ENCODE measurements at regions not wholly inside any gene's neighbourhood (a gene's known extent, or its start where the extent isn't known, plus 50 kb on each side); places are given as distances from the start of the nearest gene placed in this dataset.

DNA sequence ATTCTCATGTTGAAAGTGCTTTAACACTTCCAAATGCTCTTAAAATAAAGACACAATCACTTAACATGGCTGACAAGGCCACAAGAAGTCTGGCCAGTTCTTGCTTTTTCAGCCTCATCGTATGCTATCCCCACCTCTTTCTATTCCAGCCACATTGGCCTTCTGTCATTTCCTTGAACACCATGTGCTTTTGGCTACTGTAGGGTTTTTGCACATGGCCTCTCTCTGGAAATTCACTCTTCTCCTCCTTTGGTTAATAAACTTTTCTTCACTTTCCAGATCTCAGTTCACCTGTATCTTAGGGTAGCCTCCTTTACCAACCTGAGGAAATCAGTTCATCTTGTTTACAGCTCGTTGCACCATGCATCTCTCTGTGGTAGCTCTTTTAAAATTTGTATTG, 450.5 kb upstream of the MEX3C start:
- no peak for TF ChIP-seq FOXA1 (IDR thresholded peaks at IDR 0.05)
- TF ChIP-seq LEF1 (IDR thresholded peaks at IDR 0.05; ENCODE audit: borderline replicate concordance): no peak
- ChIA-PET POLR2A (no interaction called here), CTCF (no interaction called here)
- DNase-seq (ENCODE audit: extremely low spot score): no peak

DNA sequence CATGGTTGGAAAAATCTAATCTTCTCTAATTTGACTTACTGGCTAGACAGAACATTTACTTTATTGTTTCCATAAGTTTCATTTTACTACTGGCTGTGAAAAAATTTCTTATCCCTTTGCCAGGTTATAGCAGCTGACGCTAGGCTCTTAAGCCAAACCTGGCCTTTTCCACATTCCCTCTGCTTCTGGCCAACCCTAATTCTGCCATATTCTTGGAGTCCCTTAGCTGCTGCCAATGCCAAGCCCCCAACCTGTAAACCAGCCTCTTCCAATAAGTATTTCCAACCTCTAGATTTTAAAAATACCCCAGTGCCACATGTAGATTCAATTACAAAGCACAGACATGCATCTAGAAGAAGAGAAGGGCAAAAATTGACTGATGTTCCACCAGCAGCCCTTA, 452.3 kb upstream of the MEX3C start:
- ChIA-PET CTCF (no interaction called here), POLR2A (no interaction called here)
- DNase-seq (ENCODE audit: extremely low spot score): no peak
- no peak for TF ChIP-seq FOXA1 (IDR thresholded peaks at IDR 0.05)
- no peak for TF ChIP-seq TARDBP (IDR thresholded peaks at IDR 0.05)
- TF ChIP-seq ELF4 (IDR thresholded peaks at IDR 0.05): no peak
- no peak for TF ChIP-seq ZNF384 (IDR thresholded peaks at IDR 0.05)
- no peak for TF ChIP-seq FOXK2 (IDR thresholded peaks at IDR 0.05)
- no peak for TF ChIP-seq LEF1 (IDR thresholded peaks at IDR 0.05; ENCODE audit: borderline replicate concordance)
- TF ChIP-seq, protein P1, sequence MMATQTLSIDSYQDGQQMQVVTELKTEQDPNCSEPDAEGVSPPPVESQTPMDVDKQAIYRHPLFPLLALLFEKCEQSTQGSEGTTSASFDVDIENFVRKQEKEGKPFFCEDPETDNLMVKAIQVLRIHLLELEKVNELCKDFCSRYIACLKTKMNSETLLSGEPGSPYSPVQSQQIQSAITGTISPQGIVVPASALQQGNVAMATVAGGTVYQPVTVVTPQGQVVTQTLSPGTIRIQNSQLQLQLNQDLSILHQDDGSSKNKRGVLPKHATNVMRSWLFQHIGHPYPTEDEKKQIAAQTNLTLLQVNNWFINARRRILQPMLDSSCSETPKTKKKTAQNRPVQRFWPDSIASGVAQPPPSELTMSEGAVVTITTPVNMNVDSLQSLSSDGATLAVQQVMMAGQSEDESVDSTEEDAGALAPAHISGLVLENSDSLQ (IDR thresholded peaks at IDR 0.05): no peak
- no peak for TF ChIP-seq SP1 (IDR thresholded peaks at IDR 0.05)
- no peak for TF ChIP-seq SUZ12 (IDR thresholded peaks at IDR 0.05)
- no peak for TF ChIP-seq L3MBTL2 (conservative IDR thresholded peaks at IDR 0.05)
- no peak for TF ChIP-seq CTBP1 (IDR thresholded peaks at IDR 0.05; ENCODE audit: borderline replicate concordance)
- no peak for TF ChIP-seq ARNT (IDR thresholded peaks at IDR 0.05)
- no peak for TF ChIP-seq NFRKB (IDR thresholded peaks at IDR 0.05)

DNA sequence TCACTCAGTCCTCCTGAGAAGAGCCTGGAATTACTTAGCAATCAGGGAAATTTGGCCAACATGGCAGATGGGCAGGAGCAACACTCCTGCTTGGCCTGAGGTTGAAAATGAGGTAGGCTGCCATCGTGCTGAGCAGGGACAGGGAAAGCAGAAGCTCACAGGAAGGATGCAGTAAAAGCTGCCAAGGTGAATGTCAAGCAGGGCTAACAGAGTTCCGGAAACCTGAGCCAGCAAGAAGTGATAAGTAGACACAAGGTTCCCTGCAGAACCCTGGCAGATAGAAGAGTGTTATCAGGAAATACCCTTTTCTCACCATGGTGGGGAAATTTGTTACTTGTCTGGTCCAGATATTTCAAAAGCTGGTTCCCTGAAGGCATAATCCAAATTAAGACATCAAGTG, 454.3 kb upstream of the MEX3C start:
- CTCF ChIA-PET: interaction anchor here (0.6 kb wide), 1 partner anchor 267 kb away, joined by 3 read pairs; no protein-coding TSS in a partner anchor
- TF ChIP-seq FOXK2 (IDR thresholded peaks at IDR 0.05) (no peak), LEF1 (IDR thresholded peaks at IDR 0.05; ENCODE audit: borderline replicate concordance) (no peak), FOXM1 (IDR thresholded peaks at IDR 0.05; ENCODE audit: borderline replicate concordance) (no peak), CTBP1 (IDR thresholded peaks at IDR 0.05; ENCODE audit: borderline replicate concordance) (no peak), SUZ12 (IDR thresholded peaks at IDR 0.05) (no peak), NFRKB (IDR thresholded peaks at IDR 0.05) (no peak), FOXA1 (IDR thresholded peaks at IDR 0.05) (no peak), BHLHE40 (IDR thresholded peaks at IDR 0.05; ENCODE audit: borderline replicate concordance) (no peak), ELF4 (IDR thresholded peaks at IDR 0.05) (no peak)
- TF ChIP-seq, protein P1 (IDR thresholded peaks at IDR 0.05): no peak
- POLR2A ChIA-PET: no interaction called here

DNA sequence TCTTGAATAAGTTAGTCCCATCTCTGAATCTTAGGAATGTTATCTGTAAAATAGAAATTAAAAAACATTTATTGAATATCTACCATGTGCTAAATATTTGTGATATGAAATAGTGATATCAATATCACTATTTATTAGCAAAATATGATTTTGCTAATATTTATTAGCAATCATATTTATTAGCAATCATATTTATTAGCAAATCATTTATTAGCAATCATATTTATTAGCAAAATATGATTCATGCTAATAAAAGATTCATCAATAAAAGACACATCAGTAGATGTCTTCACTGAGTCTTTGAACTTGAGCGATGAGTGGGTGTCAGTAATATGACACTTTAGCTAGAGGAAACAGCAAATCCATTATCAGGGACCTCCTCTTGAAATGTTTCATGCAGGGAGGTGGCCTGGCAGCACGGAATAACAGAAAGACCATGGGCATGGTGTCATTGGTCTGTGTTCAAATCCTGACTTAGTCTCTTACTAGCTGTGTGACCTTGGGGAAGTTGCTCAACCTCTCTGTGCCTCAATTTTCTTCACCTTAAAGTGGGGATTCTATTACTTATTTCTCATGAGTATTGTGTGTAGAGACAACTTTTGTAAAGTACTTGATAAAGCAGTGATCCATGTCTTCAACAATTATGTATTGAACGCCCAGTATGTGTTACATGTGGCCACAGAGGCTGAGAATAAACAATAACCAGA, 456.2 kb upstream of the MEX3C start:
- ChIA-PET POLR2A (no interaction called here), CTCF (no interaction called here)
- no peak for TF ChIP-seq CTBP1 (IDR thresholded peaks at IDR 0.05; ENCODE audit: borderline replicate concordance)
- TF ChIP-seq ZNF384 (IDR thresholded peaks at IDR 0.05): no peak
- no peak for TF ChIP-seq HDGF (IDR thresholded peaks at IDR 0.05; ENCODE audit: borderline replicate concordance)
- TF ChIP-seq LEF1 (IDR thresholded peaks at IDR 0.05; ENCODE audit: borderline replicate concordance): no peak
- TF ChIP-seq, protein P1 (IDR thresholded peaks at IDR 0.05): no peak
- TF ChIP-seq BHLHE40 (IDR thresholded peaks at IDR 0.05; ENCODE audit: borderline replicate concordance): no peak
- no peak for TF ChIP-seq SP1 (IDR thresholded peaks at IDR 0.05)
- no peak for DNase-seq (ENCODE audit: extremely low spot score)

More for the DNA sequence above, 454.3 kb upstream of the MEX3C start:
- DNase-seq (ENCODE audit: extremely low spot score): no peak

DNA sequence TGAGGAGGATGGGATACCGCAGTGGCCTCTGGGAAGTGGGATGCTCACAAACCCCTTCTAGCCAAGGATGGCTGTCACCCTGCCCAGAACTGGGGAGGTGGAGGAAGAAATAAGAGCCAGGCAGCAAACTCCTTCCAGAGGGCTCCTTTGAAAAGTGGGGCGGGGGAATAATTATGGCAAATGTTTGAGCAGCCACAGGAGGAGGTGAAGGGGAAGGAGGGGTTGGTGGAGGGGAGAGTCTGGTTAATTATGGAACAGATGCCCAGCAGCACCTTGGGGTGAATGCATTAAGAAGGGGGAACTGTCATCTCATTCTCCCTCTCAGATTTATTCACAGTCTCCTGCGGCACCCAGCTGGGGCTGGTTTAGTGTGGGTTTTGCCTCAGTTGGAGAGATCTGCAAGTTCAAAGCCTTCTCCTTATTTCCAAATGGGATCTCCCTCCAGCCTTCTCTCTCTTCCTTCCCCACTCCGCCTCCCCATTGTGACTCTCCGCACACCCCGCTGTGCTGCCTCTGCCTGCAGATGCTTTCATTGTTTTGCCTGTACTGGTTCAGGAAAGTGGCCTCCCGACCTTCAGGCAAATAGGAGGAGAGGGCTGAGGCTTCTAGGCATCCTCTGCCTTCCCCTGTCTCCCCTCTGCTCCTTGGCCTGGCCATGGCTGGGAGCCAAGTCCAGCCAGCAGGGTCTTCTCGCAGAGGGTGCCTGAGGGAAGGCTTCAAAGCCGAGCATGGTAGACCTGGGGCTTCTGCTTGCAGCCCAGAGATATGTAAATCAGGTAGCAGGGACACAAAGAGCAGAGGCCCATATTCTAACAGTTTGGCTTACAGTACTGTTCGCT, 457.2 kb upstream of the MEX3C start:
- ChIA-PET POLR2A (no interaction called here), CTCF (no interaction called here)
- TF ChIP-seq FOXM1 (IDR thresholded peaks at IDR 0.05; ENCODE audit: borderline replicate concordance) (no peak), BHLHE40 (IDR thresholded peaks at IDR 0.05; ENCODE audit: borderline replicate concordance) (no peak), LEF1 (IDR thresholded peaks at IDR 0.05; ENCODE audit: borderline replicate concordance) (no peak), FOXA1 (IDR thresholded peaks at IDR 0.05) (no peak), ARNT (IDR thresholded peaks at IDR 0.05) (no peak), SUZ12 (IDR thresholded peaks at IDR 0.05) (no peak), SP1 (IDR thresholded peaks at IDR 0.05) (no peak), CTBP1 (IDR thresholded peaks at IDR 0.05; ENCODE audit: borderline replicate concordance) (no peak), ELF4 (IDR thresholded peaks at IDR 0.05) (no peak), TARDBP (IDR thresholded peaks at IDR 0.05) (no peak), ZNF384 (IDR thresholded peaks at IDR 0.05) (no peak), FOXK2 (IDR thresholded peaks at IDR 0.05) (no peak), HDGF (IDR thresholded peaks at IDR 0.05; ENCODE audit: borderline replicate concordance) (no peak), L3MBTL2 (conservative IDR thresholded peaks at IDR 0.05) (no peak), NFRKB (IDR thresholded peaks at IDR 0.05) (no peak)
- TF ChIP-seq, protein P1 (IDR thresholded peaks at IDR 0.05): no peak
- no peak for DNase-seq (ENCODE audit: extremely low spot score)
